ENCODE measurements at regions not wholly inside any gene's neighbourhood (a gene's known extent, or its start where the extent isn't known, plus 50 kb on each side); places are given as distances from the start of the nearest gene placed in this dataset.

DNA sequence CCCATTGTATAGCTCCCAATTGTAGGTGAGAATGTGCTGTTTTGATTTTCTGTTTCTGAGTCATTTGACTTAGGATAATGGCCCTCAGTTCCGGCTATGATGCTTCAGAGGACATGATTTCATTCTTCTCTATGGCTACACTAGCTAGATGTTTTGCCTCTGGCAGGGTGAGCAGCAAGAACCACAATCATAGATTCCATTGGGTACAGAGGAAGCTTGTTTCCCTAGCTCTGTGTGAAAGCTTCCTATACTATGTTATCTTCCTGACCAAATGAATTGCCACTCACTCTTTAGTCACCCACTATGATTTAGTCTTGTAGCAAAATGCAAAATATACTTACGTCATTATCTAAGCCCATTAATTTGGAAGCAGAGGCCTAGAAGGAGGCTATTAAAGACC, 616.3 kb downstream of the PLA2G4A start:
- TF ChIP-seq POLR2AphosphoS5 (IDR thresholded peaks at IDR 0.05; ENCODE audit: low read depth, low read length) (no peak), POLR2A (IDR thresholded peaks at IDR 0.05; ENCODE audit: low read depth, low read length) (no peak), TAF1 (IDR thresholded peaks at IDR 0.05; ENCODE audit: borderline replicate concordance, low read depth, low read length) (no peak)

All from GM12892 (cell line).